PC-3 (cell line): ENCODE measurements at regions not wholly inside any gene's neighbourhood (a gene's known extent, or its start where the extent isn't known, plus 50 kb on each side); places are given as distances from the start of the nearest gene placed in this dataset.
A peak's percentile ranks its signal among the peaks of the same experiment; 100 is the strongest.

ENCODE experiments used
- ATAC-seq: fragments of 200-7000 bp; cut with Tn5 transposase; 2 replicates; pipeline ENCODE4 v1.9.1; 2020; ENCODE audit warnings: mild to moderate bottlenecking, moderate library complexity
- BruUV-seq: library from RNA; stranded (reverse); fragments of 400-500 nt; replicated peaks from 2 replicates; lab custom pipeline; 2021; lab: Mats Ljungman, UMichigan
- CTCF ChIA-PET: fragments of 300-600 bp; sonication (Branson Sonifier 250); formaldehyde crosslinking; loops from one replicate; lab custom pipeline; 2022; ENCODE audit warnings: antibody characterized with exemption; lab: Charles Lee
- POLR2A ChIA-PET: fragments of 300-600 bp; sonication (Branson Sonifier 250); formaldehyde crosslinking; loops from one replicate; lab custom pipeline; 2022; ENCODE audit warnings: antibody characterized with exemption; ENCODE audit not compliant: unreplicated experiment; lab: Charles Lee
- DNase-seq: peaks from one replicate; pipeline ENCODE4 v3.0.0-alpha.2; 2015
- H2AFZ ChIP-seq: fragments of 300-600 bp; sonication (generic); 2 replicates; pipeline ENCODE4 v1.6.0; 2016; ENCODE audit warnings: antibody characterized with exemption, low read length
- H3F3A ChIP-seq: fragments of 300-600 bp; sonication (generic); one replicate; pipeline ENCODE4 v1.6.0; 2017; ENCODE audit warnings: antibody characterized with exemption, low read length, control low read depth, mild to moderate bottlenecking; ENCODE audit not compliant: unreplicated experiment
- H3K27ac ChIP-seq: fragments of 300-600 bp; sonication (generic); 2 replicates; pipeline ENCODE4 v1.5.1; 2016; ENCODE audit warnings: mild to moderate bottlenecking, low read length
- H3K27me3 ChIP-seq: fragments of 300-600 bp; sonication (generic); 2 replicates; pipeline ENCODE4 v1.6.1; 2016; ENCODE audit warnings: low read length, mixed read lengths
- H3K36me3 ChIP-seq: fragments of 300-600 bp; sonication (generic); 2 replicates; pipeline ENCODE4 v1.6.1; 2016; ENCODE audit warnings: low read depth, mixed run types, low read length, mixed read lengths
- H3K4me1 ChIP-seq: fragments of 300-600 bp; sonication (generic); 2 replicates; pipeline ENCODE4 v1.5.1; 2016; ENCODE audit warnings: low read length; ENCODE audit not compliant: insufficient read depth
- H3K4me2 ChIP-seq: fragments of 300-600 bp; sonication (generic); 2 replicates; pipeline ENCODE4 v1.6.0; 2016; ENCODE audit warnings: low read length
- H3K4me3 ChIP-seq: fragments of 300-600 bp; sonication (generic); 2 replicates; pipeline ENCODE4 v1.5.1; 2016; ENCODE audit warnings: mild to moderate bottlenecking, low read length, mixed read lengths
- H3K79me2 ChIP-seq: fragments of 300-600 bp; sonication (generic); 2 replicates; pipeline ENCODE4 v1.6.1; 2017; ENCODE audit warnings: low read length, mixed read lengths
- H3K9ac ChIP-seq: fragments of 300-600 bp; sonication (generic); 2 replicates; pipeline ENCODE4 v1.6.0; 2016; ENCODE audit warnings: mild to moderate bottlenecking, low read length
- H3K9me2 ChIP-seq: fragments of 300-600 bp; sonication (generic); replicated peaks from 2 replicates; pipeline ENCODE4 v1.6.1; 2016; ENCODE audit warnings: mixed run types, low read length, mixed read lengths
- H3K9me3 ChIP-seq: fragments of 300-600 bp; sonication (generic); 2 replicates; pipeline ENCODE4 v1.6.1; 2016; ENCODE audit warnings: low read length, mixed read lengths
- H4K20me1 ChIP-seq: fragments of 300-600 bp; sonication (generic); 2 replicates; pipeline ENCODE4 v1.6.1; 2016; ENCODE audit warnings: low read length, mixed read lengths
- CTCF ChIP-seq: fragments of 300-600 bp; sonication (generic); conservative IDR thresholded peaks from 2 replicates; pipeline ENCODE4 v1.5.1; 2017; ENCODE audit warnings: antibody characterized with exemption, low read depth, mild to moderate bottlenecking, low read length
- EZH2 ChIP-seq: fragments of 300-600 bp; sonication (generic); IDR thresholded peaks from one replicate; pipeline ENCODE4 v1.6.1; 2017; ENCODE audit warnings: antibody characterized with exemption, mild to moderate bottlenecking, low read length; ENCODE audit not compliant: unreplicated experiment
- EZH2phosphoT487 ChIP-seq: fragments of 300-600 bp; sonication (generic); IDR thresholded peaks from 2 replicates; pipeline ENCODE4 v1.6.1; 2018; ENCODE audit warnings: mild to moderate bottlenecking, antibody characterized with exemption, low read length, borderline replicate concordance
- intact Hi-C: fragments of 100-400 bp; cut with micrococcal nuclease; formaldehyde crosslinking; loops from 2 replicates; pipeline ENCODE4 v1.9.0; 2023

GRCh38 chr3:152636651-152637050 lies 198.3 kb upstream of the P2RY1 start:
- DNase-seq (no peak), ATAC-seq (no peak)
- Histone ChIP-seq H3K9me2 (no peaks in the 10 kb centered on the region), H3K4me1 (no peaks in the 10 kb centered on the region), H3K4me3 (no peak overlapping the region), H3F3A (no peaks in the 10 kb centered on the region), H3K4me2 (no peak overlapping the region), H2AFZ (no peak overlapping the region), H4K20me1 (no peaks in the 10 kb centered on the region), H3K36me3 (no peaks in the 10 kb centered on the region), H3K27ac (no peak overlapping the region), H3K79me2 (no peaks in the 10 kb centered on the region), H3K9ac (no peak overlapping the region), H3K9me3 (no peaks in the 10 kb centered on the region), H3K27me3 (peaks cover 49% of the 10 kb centered on the region)
- ChIA-PET CTCF (no interaction called here), POLR2A (no interaction called here)
- intact Hi-C loops: no loop called here
- no TSS peak for BruUV-seq
- no peak for TF ChIP-seq EZH2phosphoT487
- TF ChIP-seq EZH2: no peak
- TF ChIP-seq CTCF: no peak

GRCh38 chr3:152638214-152638613 lies 196.7 kb upstream of the P2RY1 start:
- DNase-seq (no peak), ATAC-seq (no peak)
- BruUV-seq: no TSS peak
- Histone ChIP-seq H3K4me3 (no peak overlapping the region), H3K9me3 (no peaks in the 10 kb centered on the region), H3F3A (no peaks in the 10 kb centered on the region), H3K4me1 (no peaks in the 10 kb centered on the region), H3K9ac (no peak overlapping the region), H3K4me2 (no peak overlapping the region), H3K9me2 (no peaks in the 10 kb centered on the region), H4K20me1 (no peaks in the 10 kb centered on the region), H2AFZ (no peak overlapping the region), H3K36me3 (no peaks in the 10 kb centered on the region), H3K27ac (no peak overlapping the region), H3K79me2 (no peaks in the 10 kb centered on the region), H3K27me3 (peaks cover 59% of the 10 kb centered on the region)
- intact Hi-C loops: no loop called here
- POLR2A ChIA-PET: no interaction called here
- TF ChIP-seq EZH2phosphoT487 (no peak), EZH2 (no peak), CTCF (no peak)
- CTCF ChIA-PET: no interaction called here

- DNase-seq: no peak
- Histone ChIP-seq H2AFZ (no peak overlapping the region), H3K4me3 (no peak overlapping the region), H3K9ac (no peak overlapping the region), H3K79me2 (no peaks in the 10 kb centered on the region), H3K27ac (no peak overlapping the region), H3K27me3 (peaks cover 53% of the 10 kb centered on the region), H4K20me1 (no peaks in the 10 kb centered on the region), H3K9me2 (no peaks in the 10 kb centered on the region), H3K9me3 (no peaks in the 10 kb centered on the region), H3F3A (no peaks in the 10 kb centered on the region), H3K36me3 (no peaks in the 10 kb centered on the region), H3K4me2 (no peak overlapping the region), H3K4me1 (no peaks in the 10 kb centered on the region)
- TF ChIP-seq CTCF (no peak), EZH2 (no peak), EZH2phosphoT487 (no peak)
- peak; percentile 48 for ATAC-seq
- intact Hi-C loops: no loop called here
- POLR2A ChIA-PET: interaction anchor here (0.6 kb wide), 2 partner anchors 11 to 832 kb away, joined by 3 to 14 read pairs; no protein-coding TSS in a partner anchor
- BruUV-seq: no TSS peak
- CTCF ChIA-PET: no interaction called here
These were observed 196.1 kb upstream of the P2RY1 start for GRCh38 chr3:152638707-152639450.
